Heart right ventricle (tissue), 16 donors: ENCODE measurements at regions not wholly inside any gene's neighbourhood (a gene's known extent, or its start where the extent isn't known, plus 50 kb on each side); places are given as distances from the start of the nearest gene placed in this dataset.

Source experiments
- ATAC-seq, 8 donors: fragments of 200-7000 bp; cut with Tn5 transposase; one replicate each; pipeline ENCODE4 v1.9.1; 2020; ENCODE audit warnings: mild to moderate bottlenecking in 8 of 8, moderate library complexity in 8 of 8, moderate number of reproducible peaks in 1 of 8
- DNase-seq, 2 donors: peaks; one replicate each; pipeline ENCODE4 v3.0.0-alpha.2; 2020
- H3K27ac ChIP-seq, 10 donors: fragments of 200-600 bp; sonication (generic) in 2 of 10; one replicate each; pipeline versions ENCODE4 v1.5.0 to v1.8.0; 2020 to 2022; ENCODE audit warnings: mild to moderate bottlenecking in 3 of 10
- H3K27me3 ChIP-seq, 7 donors: fragments of 200-600 bp; one replicate each; pipeline ENCODE4 v1.8.0; 2021 to 2022; ENCODE audit warnings: mild to moderate bottlenecking in 2 of 7
- H3K36me3 ChIP-seq, 9 donors: fragments of 200-600 bp; sonication (generic) in 1 of 9; one replicate each; pipeline versions ENCODE4 v1.5.0 to v1.8.0; 2020 to 2022; ENCODE audit warnings: mild to moderate bottlenecking in 2 of 9
- H3K4me1 ChIP-seq, 9 donors: fragments of 200-600 bp; sonication (generic) in 1 of 9; one replicate each; pipeline versions ENCODE4 v1.5.0 to v1.8.0; 2020 to 2022; ENCODE audit warnings: mild to moderate bottlenecking in 4 of 9
- H3K4me3 ChIP-seq, 10 donors: fragments of 200-600 bp; sonication (generic) in 2 of 10; one replicate each; pipeline versions ENCODE4 v1.5.0 to v1.8.0; 2020 to 2022; ENCODE audit warnings: mild to moderate bottlenecking in 7 of 10, moderate library complexity in 2 of 10
- H3K9me3 ChIP-seq, 11 donors: fragments of 200-600 bp in 10 of 11; sonication (generic) in 2 of 11; one replicate each; pipeline versions ENCODE4 v1.5.0 to v1.8.0; 2013 to 2022; ENCODE audit warnings: mild to moderate bottlenecking in 2 of 11, control low read depth in 1 of 11, moderate library complexity in 1 of 11
- WGBS, 2 donors: extraction: QIAGEN DNeasy Blood & Tissue Kit; methylation state at CpG; one replicate each; pipeline ENCODE4 v1.1.7; 2013; ENCODE audit warnings: inconsistent platforms in 1 of 2; 5-methylcytosine and 5-hydroxymethylcytosine counted together
- intact Hi-C, 10 donors: fragments of 100-400 bp; cut with DNase I; formaldehyde crosslinking; loops; one replicate each; pipeline versions ENCODE4 v1.11.1 to v1.14.2; 2022
- TF ChIP-seq, protein P1 (sequence below), 9 donors: fragments of 200-600 bp; sonication (generic) in 2 of 9; IDR thresholded peaks; one replicate each; pipeline versions ENCODE4 v1.5.0 to v1.8.0; 2021 to 2022; ENCODE audit warnings: antibody characterized with exemption in 9 of 9, mild to moderate bottlenecking in 5 of 9, moderate library complexity in 1 of 9
- donor health status: Arrhythmogenic right ventricular cardiomyopathy.
- donor health status: ischemic (EF 13 %, LVEDD 7.1; RV severe dilation, severe dysfunction).
- donor health status: healthy with polysubstance abuse.
- donor health status: DM: no; HTN: yes; CAD: no.
- donor health status: DM: no; HTN: no; CAD: no.
- donor health status: ischemic (EF 25% LVEDD 6.9; RV normal size, moderate dysfunction).
- donor health status: ischemic (EF 25% LVEDD 5.7; RV mildly dilated, moderate dysfunction).
- donor health status: healthy.
- donor health status: DM: yes; HTN: yes; CAD: no.
- donor health status: Ischemic cardiomyopathy.
- donor health status: ischemic (EF 35%, LVEDD 5.7; RV mildly dilated, moderate dysfunction).
- donor health status: nonischemic (EF 11% LVEDD 7.7; RV severe dilation, severe dysfunction).
- donor health status: DM: yes; HTN: yes; CAD: no.
- donor health status: PGD.
- donor health status: ischemic (EF 29% LVEDD 5.4; RV normal size, mild dysfunction).
- donor health status: nonischemic (EF 23%, LVEDD 6.1; RV moderate dilation, normal function).

DNA sequence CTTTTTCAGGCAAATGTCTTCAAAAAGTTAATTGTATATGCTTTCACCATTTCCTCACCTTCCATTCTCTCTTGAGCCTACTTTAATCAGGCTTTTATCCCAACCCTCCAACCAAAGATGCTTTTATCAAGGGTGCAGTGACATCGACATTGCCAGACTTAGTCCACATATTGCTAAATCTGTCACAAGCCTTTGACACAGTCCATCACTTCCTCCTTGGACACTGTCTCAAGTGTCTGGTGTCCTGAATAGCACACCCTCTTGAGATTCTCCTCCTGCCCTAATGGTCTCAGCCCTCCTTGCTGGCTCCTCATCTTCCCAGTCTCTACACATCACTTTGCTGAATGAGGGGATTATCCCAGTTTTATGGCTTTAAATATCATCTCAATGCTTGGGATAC lies 147.5 kb upstream of the SLC39A10 start:
- Histone ChIP-seq H3K27ac (no peak overlapping the region), H3K9me3 (peaks cover 0 to 6% (median 0%) of the 10 kb centered on the region in 11 donors), H3K4me1 (no peaks in the 10 kb centered on the region), H3K4me3 (no peak overlapping the region), H3K27me3 (no peaks in the 10 kb centered on the region), H3K36me3 (no peaks in the 10 kb centered on the region)
- TF ChIP-seq, protein P1, sequence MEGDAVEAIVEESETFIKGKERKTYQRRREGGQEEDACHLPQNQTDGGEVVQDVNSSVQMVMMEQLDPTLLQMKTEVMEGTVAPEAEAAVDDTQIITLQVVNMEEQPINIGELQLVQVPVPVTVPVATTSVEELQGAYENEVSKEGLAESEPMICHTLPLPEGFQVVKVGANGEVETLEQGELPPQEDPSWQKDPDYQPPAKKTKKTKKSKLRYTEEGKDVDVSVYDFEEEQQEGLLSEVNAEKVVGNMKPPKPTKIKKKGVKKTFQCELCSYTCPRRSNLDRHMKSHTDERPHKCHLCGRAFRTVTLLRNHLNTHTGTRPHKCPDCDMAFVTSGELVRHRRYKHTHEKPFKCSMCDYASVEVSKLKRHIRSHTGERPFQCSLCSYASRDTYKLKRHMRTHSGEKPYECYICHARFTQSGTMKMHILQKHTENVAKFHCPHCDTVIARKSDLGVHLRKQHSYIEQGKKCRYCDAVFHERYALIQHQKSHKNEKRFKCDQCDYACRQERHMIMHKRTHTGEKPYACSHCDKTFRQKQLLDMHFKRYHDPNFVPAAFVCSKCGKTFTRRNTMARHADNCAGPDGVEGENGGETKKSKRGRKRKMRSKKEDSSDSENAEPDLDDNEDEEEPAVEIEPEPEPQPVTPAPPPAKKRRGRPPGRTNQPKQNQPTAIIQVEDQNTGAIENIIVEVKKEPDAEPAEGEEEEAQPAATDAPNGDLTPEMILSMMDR (IDR thresholded peaks at IDR 0.05) = no peak
- ATAC-seq = no peak
- intact Hi-C loops = loop anchor here in 2 of 10 donors (10.0 kb wide), 2 partner anchors 145 to 155 kb away; partner anchors contain the start of gene SLC39A10 (in 1 of the 2)
- no peak for DNase-seq
- 64 to 70% methylated on average over 1 of the region's 1 CpG for WGBS, 2 donors

DNA sequence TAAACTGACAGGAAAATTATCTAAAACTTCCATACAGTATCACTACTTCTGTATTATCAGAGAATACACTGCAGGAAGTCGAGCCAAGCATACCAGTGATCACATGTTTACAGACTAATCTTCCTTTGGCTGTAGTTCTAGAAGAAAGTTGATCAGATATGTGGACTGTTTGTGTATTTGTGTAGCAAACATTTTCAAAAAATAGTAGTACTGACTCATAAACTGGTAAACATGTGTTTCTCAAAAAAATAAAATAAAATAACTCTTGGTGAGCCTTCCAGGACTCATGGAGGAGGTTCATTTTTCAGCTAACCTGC lies 148.9 kb upstream of the SLC39A10 start:
- WGBS, 2 donors = 67 to 73% methylated on average over 1 of the region's 1 CpG
- TF ChIP-seq, protein P1 (IDR thresholded peaks at IDR 0.05) = no peak
- intact Hi-C loops = loop anchor here in 2 of 10 donors (10.0 kb wide), 2 partner anchors 147 to 157 kb away; partner anchors contain the start of gene SLC39A10 (in 1 of the 2)

DNA sequence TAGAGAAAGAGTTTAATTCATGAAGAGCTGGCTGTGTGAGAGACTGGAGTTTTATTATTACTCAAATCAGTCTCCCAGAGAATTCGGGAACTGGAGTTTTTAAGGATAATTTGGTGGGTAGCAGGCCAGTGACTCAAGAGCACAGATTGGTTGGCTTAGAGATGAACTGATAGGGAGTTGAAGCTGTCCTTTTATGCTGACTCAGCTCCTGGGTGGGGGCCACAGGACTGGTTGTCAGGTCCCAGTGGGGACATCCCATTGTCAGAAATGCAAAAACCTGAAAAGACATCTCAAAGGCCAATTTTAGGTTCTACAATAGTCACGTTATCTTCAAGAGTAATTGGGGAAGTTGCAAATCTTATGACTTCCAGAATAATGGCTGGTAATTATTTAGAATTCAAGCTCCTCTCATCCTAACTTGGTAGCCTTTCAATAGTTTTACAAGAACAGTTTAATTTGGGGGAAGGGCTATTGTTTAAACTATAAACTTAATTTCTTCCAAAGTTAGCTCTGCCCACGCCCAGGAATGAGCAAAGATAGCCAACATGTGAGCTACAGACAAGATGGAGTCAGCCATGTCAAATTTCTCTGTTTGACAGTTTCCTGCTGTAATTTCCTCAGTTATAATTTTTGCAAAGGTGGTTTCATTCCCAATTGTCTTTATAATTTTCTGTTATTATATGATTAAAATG lies 149.4 kb upstream of the SLC39A10 start:
- Histone ChIP-seq H3K36me3 (no peaks in the 10 kb centered on the region), H3K27me3 (no peaks in the 10 kb centered on the region), H3K4me3 (no peak overlapping the region), H3K9me3 (peaks cover 0 to 6% (median 0%) of the 10 kb centered on the region in 11 donors), H3K27ac (no peak overlapping the region), H3K4me1 (no peaks in the 10 kb centered on the region)
- DNase-seq = no peak
- ATAC-seq = no peak
- TF ChIP-seq, protein P1 (IDR thresholded peaks at IDR 0.05) = no peak
- intact Hi-C loops = loop anchor here in 2 of 10 donors (10.0 kb wide), 2 partner anchors 147 to 157 kb away; partner anchors contain the start of gene SLC39A10 (in 1 of the 2)
- 82 to 84% methylated on average over 3 of the region's 3 CpGs for WGBS, 2 donors

More for the DNA sequence above, 148.9 kb upstream of the SLC39A10 start:
- ATAC-seq = no peak
- H3K4me3 ChIP-seq = no peak overlapping the region
- DNase-seq = no peak
- H3K36me3 ChIP-seq = no peaks in the 10 kb centered on the region
- no peaks in the 10 kb centered on the region for H3K27me3 ChIP-seq
- H3K9me3 ChIP-seq = peaks cover 0 to 6% (median 0%) of the 10 kb centered on the region in 11 donors
- H3K27ac ChIP-seq = no peak overlapping the region
- H3K4me1 ChIP-seq = no peaks in the 10 kb centered on the region

DNA sequence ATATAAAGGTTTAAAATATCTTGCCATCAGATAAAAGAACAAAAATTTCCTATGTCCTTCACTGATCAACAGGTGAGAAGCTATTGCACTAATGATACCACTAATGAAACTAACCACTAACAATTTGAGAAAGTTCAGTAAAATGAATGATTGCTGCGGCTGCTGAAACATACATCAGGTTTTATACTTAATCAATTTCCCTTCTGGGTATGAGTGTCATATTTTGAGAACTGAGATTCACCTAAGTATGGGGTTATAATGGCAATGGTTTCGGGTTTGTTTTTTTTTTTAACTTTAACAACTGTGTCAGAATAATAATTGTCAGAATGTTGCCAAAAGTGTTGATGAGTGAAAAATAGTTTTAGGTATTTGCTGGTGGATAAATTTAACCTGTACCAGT lies 151.3 kb upstream of the SLC39A10 start:
- 92 to 97% methylated on average over 2 of the region's 2 CpGs for WGBS, 2 donors
- Histone ChIP-seq H3K4me1 (no peaks in the 10 kb centered on the region), H3K9me3 (peaks cover 0 to 6% (median 0%) of the 10 kb centered on the region in 11 donors), H3K4me3 (no peak overlapping the region), H3K27me3 (no peaks in the 10 kb centered on the region), H3K36me3 (no peaks in the 10 kb centered on the region), H3K27ac (no peak overlapping the region)
- DNase-seq = no peak
- TF ChIP-seq, protein P1 (IDR thresholded peaks at IDR 0.05) = no peak
- no peak for ATAC-seq
- intact Hi-C loops = loop anchor here in 2 of 10 donors (10.0 kb wide), 2 partner anchors 149 to 159 kb away; partner anchors contain the start of gene SLC39A10 (in 1 of the 2)
